PC-3 (cell line): ENCODE measurements at regions not wholly inside any gene's neighbourhood (a gene's known extent, or its start where the extent isn't known, plus 50 kb on each side); places are given as distances from the start of the nearest gene placed in this dataset.

Experiments used
- ATAC-seq: fragments of 200-7000 bp; cut with Tn5 transposase; 2 replicates; pipeline ENCODE4 v1.9.1; 2020; ENCODE audit warnings: mild to moderate bottlenecking, moderate library complexity
- BruUV-seq: library from RNA; stranded (reverse); fragments of 400-500 nt; replicated peaks from 2 replicates; lab custom pipeline; 2021; lab: Mats Ljungman, UMichigan
- CTCF ChIA-PET: fragments of 300-600 bp; sonication (Branson Sonifier 250); formaldehyde crosslinking; loops from one replicate; lab custom pipeline; 2022; ENCODE audit warnings: antibody characterized with exemption; lab: Charles Lee
- POLR2A ChIA-PET: fragments of 300-600 bp; sonication (Branson Sonifier 250); formaldehyde crosslinking; loops from one replicate; lab custom pipeline; 2022; ENCODE audit warnings: antibody characterized with exemption; ENCODE audit not compliant: unreplicated experiment; lab: Charles Lee
- DNase-seq: peaks from one replicate; pipeline ENCODE4 v3.0.0-alpha.2; 2015
- H2AFZ ChIP-seq: fragments of 300-600 bp; sonication (generic); 2 replicates; pipeline ENCODE4 v1.6.0; 2016; ENCODE audit warnings: antibody characterized with exemption, low read length
- H3F3A ChIP-seq: fragments of 300-600 bp; sonication (generic); one replicate; pipeline ENCODE4 v1.6.0; 2017; ENCODE audit warnings: antibody characterized with exemption, low read length, control low read depth, mild to moderate bottlenecking; ENCODE audit not compliant: unreplicated experiment
- H3K27ac ChIP-seq: fragments of 300-600 bp; sonication (generic); 2 replicates; pipeline ENCODE4 v1.5.1; 2016; ENCODE audit warnings: mild to moderate bottlenecking, low read length
- H3K27me3 ChIP-seq: fragments of 300-600 bp; sonication (generic); 2 replicates; pipeline ENCODE4 v1.6.1; 2016; ENCODE audit warnings: low read length, mixed read lengths
- H3K36me3 ChIP-seq: fragments of 300-600 bp; sonication (generic); 2 replicates; pipeline ENCODE4 v1.6.1; 2016; ENCODE audit warnings: low read depth, mixed run types, low read length, mixed read lengths
- H3K4me1 ChIP-seq: fragments of 300-600 bp; sonication (generic); 2 replicates; pipeline ENCODE4 v1.5.1; 2016; ENCODE audit warnings: low read length; ENCODE audit not compliant: insufficient read depth
- H3K4me2 ChIP-seq: fragments of 300-600 bp; sonication (generic); 2 replicates; pipeline ENCODE4 v1.6.0; 2016; ENCODE audit warnings: low read length
- H3K4me3 ChIP-seq: fragments of 300-600 bp; sonication (generic); 2 replicates; pipeline ENCODE4 v1.5.1; 2016; ENCODE audit warnings: mild to moderate bottlenecking, low read length, mixed read lengths
- H3K79me2 ChIP-seq: fragments of 300-600 bp; sonication (generic); 2 replicates; pipeline ENCODE4 v1.6.1; 2017; ENCODE audit warnings: low read length, mixed read lengths
- H3K9ac ChIP-seq: fragments of 300-600 bp; sonication (generic); 2 replicates; pipeline ENCODE4 v1.6.0; 2016; ENCODE audit warnings: mild to moderate bottlenecking, low read length
- H3K9me2 ChIP-seq: fragments of 300-600 bp; sonication (generic); replicated peaks from 2 replicates; pipeline ENCODE4 v1.6.1; 2016; ENCODE audit warnings: mixed run types, low read length, mixed read lengths
- H3K9me3 ChIP-seq: fragments of 300-600 bp; sonication (generic); 2 replicates; pipeline ENCODE4 v1.6.1; 2016; ENCODE audit warnings: low read length, mixed read lengths
- H4K20me1 ChIP-seq: fragments of 300-600 bp; sonication (generic); 2 replicates; pipeline ENCODE4 v1.6.1; 2016; ENCODE audit warnings: low read length, mixed read lengths
- EZH2 ChIP-seq: fragments of 300-600 bp; sonication (generic); IDR thresholded peaks from one replicate; pipeline ENCODE4 v1.6.1; 2017; ENCODE audit warnings: antibody characterized with exemption, mild to moderate bottlenecking, low read length; ENCODE audit not compliant: unreplicated experiment
- EZH2phosphoT487 ChIP-seq: fragments of 300-600 bp; sonication (generic); IDR thresholded peaks from 2 replicates; pipeline ENCODE4 v1.6.1; 2018; ENCODE audit warnings: mild to moderate bottlenecking, antibody characterized with exemption, low read length, borderline replicate concordance
- intact Hi-C: fragments of 100-400 bp; cut with micrococcal nuclease; formaldehyde crosslinking; loops from 2 replicates; pipeline ENCODE4 v1.9.0; 2023
- TF ChIP-seq, protein P1 (sequence below): fragments of 300-600 bp; sonication (generic); conservative IDR thresholded peaks from 2 replicates; pipeline ENCODE4 v1.5.1; 2017; ENCODE audit warnings: antibody characterized with exemption, low read depth, mild to moderate bottlenecking, low read length

DNA sequence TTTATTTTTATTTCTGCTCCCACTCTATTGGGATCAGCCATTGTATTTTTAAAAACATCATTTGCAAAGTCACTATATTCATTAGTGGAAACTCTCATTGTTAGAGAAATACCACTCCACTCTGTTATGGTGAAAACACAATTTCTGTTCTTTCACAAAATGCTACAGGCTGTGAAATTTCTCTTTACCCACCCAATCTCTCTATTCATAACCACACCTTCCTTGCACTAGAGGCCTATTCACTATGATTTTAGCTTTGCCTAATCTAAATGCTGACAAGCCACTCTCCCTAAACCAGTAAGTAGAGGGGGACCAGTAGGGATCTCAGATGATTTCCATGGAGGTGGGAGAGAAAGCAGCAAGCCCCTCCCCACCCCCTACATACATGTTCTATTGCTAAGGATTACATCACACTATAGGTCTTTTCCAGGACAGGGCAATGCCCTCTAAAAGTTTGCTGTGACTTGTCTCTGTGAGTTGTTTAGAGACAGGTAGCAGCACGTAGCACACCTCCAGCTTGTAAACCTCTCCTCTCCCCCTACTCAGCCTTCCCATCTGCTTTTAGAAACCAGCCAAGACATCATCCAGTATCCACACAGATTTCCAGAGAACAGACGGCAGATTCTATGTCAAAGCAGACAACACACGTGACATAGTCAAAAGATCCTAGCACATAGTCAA is 58.3 kb upstream of the PPP1R3C start:
- H3K36me3 ChIP-seq: no peaks in the 10 kb centered on the region
- 0 out of 2 replicates have a peak, but pooled peaks cover 3% of the 10 kb centered on the region for H3K4me1 ChIP-seq
- no peak overlapping the region for H2AFZ ChIP-seq
- H3K9me2 ChIP-seq: no peaks in the 10 kb centered on the region
- no peak overlapping the region for H3K4me3 ChIP-seq
- CTCF ChIA-PET: no interaction called here
- H4K20me1 ChIP-seq: no peaks in the 10 kb centered on the region
- no peaks in the 10 kb centered on the region for H3K79me2 ChIP-seq
- no peak overlapping the region for H3K9ac ChIP-seq
- TF ChIP-seq, protein P1, sequence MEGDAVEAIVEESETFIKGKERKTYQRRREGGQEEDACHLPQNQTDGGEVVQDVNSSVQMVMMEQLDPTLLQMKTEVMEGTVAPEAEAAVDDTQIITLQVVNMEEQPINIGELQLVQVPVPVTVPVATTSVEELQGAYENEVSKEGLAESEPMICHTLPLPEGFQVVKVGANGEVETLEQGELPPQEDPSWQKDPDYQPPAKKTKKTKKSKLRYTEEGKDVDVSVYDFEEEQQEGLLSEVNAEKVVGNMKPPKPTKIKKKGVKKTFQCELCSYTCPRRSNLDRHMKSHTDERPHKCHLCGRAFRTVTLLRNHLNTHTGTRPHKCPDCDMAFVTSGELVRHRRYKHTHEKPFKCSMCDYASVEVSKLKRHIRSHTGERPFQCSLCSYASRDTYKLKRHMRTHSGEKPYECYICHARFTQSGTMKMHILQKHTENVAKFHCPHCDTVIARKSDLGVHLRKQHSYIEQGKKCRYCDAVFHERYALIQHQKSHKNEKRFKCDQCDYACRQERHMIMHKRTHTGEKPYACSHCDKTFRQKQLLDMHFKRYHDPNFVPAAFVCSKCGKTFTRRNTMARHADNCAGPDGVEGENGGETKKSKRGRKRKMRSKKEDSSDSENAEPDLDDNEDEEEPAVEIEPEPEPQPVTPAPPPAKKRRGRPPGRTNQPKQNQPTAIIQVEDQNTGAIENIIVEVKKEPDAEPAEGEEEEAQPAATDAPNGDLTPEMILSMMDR: no peak
- no peak for TF ChIP-seq EZH2phosphoT487
- no peak for TF ChIP-seq EZH2
- no peaks in the 10 kb centered on the region for H3K27me3 ChIP-seq
- intact Hi-C loops: loop anchor here (5.0 kb wide), 1 partner anchor 199 kb away; no protein-coding TSS in a partner anchor
- no TSS peak for BruUV-seq
- H3K27ac ChIP-seq: no peak overlapping the region
- POLR2A ChIA-PET: no interaction called here
- no peaks in the 10 kb centered on the region for H3F3A ChIP-seq
- DNase-seq: no peak
- ATAC-seq: no peak
- H3K4me2 ChIP-seq: no peak overlapping the region
- no peaks in the 10 kb centered on the region for H3K9me3 ChIP-seq

DNA sequence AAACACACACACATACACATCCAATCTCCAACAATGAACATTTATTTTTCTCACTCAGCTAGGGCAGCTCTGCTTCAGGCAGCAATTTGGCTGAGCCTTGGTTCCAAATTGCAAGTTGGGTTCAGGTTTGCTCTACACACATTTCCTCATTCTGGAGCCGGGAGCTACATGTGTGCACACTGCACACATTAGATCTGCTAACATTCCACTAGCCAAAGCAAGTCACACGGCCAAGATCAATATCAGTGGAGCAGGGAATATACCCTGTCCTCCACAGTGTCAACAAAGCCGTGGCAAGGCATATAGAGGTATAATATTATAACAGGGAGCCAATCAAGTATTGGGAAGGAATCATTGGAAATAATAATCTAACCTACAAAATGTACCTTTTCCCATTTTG is 57.5 kb upstream of the PPP1R3C start:
- Histone ChIP-seq H3K4me1 (0 out of 2 replicates have a peak, but pooled peaks cover 3% of the 10 kb centered on the region), H3K9me2 (no peaks in the 10 kb centered on the region), H3F3A (no peaks in the 10 kb centered on the region), H3K27me3 (no peaks in the 10 kb centered on the region), H3K9me3 (no peaks in the 10 kb centered on the region), H3K9ac (no peak overlapping the region), H3K36me3 (no peaks in the 10 kb centered on the region), H4K20me1 (no peaks in the 10 kb centered on the region), H3K4me3 (no peak overlapping the region), H2AFZ (no peak overlapping the region), H3K4me2 (no peak overlapping the region), H3K79me2 (no peaks in the 10 kb centered on the region), H3K27ac (no peak overlapping the region)
- intact Hi-C loops: loop anchor here (5.0 kb wide), 1 partner anchor 198 kb away; no protein-coding TSS in a partner anchor
- TF ChIP-seq EZH2phosphoT487: no peak
- no peak for TF ChIP-seq EZH2
- TF ChIP-seq, protein P1: no peak
- no TSS peak for BruUV-seq
- no peak for ATAC-seq
- no peak for DNase-seq
- POLR2A ChIA-PET: no interaction called here
- CTCF ChIA-PET: no interaction called here

DNA sequence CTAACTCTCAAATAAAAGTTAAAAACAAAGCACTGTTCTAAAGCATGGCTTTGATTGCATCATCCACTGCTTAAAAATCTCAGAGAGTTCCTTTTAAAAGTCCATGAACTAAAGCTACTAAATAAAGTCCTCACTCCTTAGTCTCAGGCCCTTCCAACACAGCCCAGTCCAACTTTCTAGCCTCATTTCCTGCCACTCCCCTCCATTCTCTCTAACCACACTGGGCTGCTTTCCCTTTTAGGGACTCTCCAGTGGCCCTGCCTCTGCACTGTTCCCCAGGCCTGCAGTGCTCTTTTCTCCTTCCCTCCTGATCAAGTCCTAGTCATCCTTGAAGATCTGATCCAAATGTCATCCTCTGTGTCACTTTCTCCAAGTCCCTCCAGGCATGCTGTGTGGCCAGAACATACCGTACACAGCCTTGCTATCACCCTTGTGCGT is 56.9 kb upstream of the PPP1R3C start:
- DNase-seq (peak; percentile 30), ATAC-seq (peak; percentile 79)
- Histone ChIP-seq H3K9me2 (no peaks in the 10 kb centered on the region), H3K9me3 (no peaks in the 10 kb centered on the region), H3F3A (no peaks in the 10 kb centered on the region), H3K36me3 (no peaks in the 10 kb centered on the region), H3K79me2 (no peaks in the 10 kb centered on the region), H3K9ac (no peak overlapping the region), H3K27me3 (no peaks in the 10 kb centered on the region), H3K4me1 (peaks cover 9% of the 10 kb centered on the region), H3K27ac (no peak overlapping the region), H3K4me3 (no peak overlapping the region), H3K4me2 (no peak overlapping the region), H4K20me1 (no peaks in the 10 kb centered on the region), H2AFZ (no peak overlapping the region)
- intact Hi-C loops: loop anchor here (5.0 kb wide), 1 partner anchor 197 kb away; no protein-coding TSS in a partner anchor
- POLR2A ChIA-PET: no interaction called here
- CTCF ChIA-PET: no interaction called here
- TF ChIP-seq EZH2 (no peak), EZH2phosphoT487 (no peak)
- TF ChIP-seq, protein P1: no peak
- BruUV-seq: no TSS peak
